ENCODE measurements at regions not wholly inside any gene's neighbourhood (a gene's known extent, or its start where the extent isn't known, plus 50 kb on each side); places are given as distances from the start of the nearest gene placed in this dataset.
A peak's percentile ranks its signal among the peaks of the same experiment; 100 is the strongest.

DNA sequence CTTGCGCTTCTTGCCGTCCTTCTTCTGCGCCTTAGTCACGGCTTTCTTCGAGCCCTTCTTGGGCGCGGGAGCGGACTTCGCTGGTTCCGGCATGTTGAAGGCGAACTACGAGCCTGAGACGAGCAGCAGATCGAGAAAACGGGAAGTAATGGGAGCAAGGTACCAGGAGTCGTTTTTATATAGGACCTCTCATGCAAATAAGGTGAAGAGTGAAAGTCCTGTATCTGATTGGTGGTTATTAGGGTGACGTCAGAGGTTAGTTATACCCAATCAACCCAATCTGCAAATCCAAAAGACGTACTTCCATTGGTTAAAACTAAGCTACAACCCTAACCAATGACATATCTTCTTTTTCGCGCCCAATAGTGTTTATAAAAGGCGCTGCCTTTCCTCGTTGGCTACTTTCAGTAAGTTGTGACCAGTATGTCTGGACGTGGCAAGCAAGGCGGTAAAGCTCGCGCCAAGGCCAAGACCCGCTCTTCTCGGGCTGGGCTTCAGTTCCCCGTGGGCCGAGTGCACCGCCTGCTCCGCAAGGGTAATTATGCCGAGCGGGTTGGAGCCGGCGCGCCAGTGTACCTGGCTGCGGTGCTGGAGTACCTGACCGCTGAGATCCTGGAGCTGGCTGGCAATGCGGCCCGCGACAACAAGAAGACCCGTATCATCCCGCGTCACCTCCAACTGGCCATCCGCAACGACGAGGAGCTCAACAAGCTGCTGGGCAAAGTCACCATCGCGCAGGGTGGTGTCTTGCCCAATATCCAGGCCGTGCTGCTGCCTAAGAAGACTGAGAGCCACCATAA is 100.6 kb upstream of the PRSS16 start (continued):
- TF ChIP-seq, protein P1, sequence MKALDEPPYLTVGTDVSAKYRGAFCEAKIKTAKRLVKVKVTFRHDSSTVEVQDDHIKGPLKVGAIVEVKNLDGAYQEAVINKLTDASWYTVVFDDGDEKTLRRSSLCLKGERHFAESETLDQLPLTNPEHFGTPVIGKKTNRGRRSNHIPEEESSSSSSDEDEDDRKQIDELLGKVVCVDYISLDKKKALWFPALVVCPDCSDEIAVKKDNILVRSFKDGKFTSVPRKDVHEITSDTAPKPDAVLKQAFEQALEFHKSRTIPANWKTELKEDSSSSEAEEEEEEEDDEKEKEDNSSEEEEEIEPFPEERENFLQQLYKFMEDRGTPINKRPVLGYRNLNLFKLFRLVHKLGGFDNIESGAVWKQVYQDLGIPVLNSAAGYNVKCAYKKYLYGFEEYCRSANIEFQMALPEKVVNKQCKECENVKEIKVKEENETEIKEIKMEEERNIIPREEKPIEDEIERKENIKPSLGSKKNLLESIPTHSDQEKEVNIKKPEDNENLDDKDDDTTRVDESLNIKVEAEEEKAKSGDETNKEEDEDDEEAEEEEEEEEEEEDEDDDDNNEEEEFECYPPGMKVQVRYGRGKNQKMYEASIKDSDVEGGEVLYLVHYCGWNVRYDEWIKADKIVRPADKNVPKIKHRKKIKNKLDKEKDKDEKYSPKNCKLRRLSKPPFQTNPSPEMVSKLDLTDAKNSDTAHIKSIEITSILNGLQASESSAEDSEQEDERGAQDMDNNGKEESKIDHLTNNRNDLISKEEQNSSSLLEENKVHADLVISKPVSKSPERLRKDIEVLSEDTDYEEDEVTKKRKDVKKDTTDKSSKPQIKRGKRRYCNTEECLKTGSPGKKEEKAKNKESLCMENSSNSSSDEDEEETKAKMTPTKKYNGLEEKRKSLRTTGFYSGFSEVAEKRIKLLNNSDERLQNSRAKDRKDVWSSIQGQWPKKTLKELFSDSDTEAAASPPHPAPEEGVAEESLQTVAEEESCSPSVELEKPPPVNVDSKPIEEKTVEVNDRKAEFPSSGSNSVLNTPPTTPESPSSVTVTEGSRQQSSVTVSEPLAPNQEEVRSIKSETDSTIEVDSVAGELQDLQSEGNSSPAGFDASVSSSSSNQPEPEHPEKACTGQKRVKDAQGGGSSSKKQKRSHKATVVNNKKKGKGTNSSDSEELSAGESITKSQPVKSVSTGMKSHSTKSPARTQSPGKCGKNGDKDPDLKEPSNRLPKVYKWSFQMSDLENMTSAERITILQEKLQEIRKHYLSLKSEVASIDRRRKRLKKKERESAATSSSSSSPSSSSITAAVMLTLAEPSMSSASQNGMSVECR (CRISPR knock-in tag; IDR thresholded peaks at IDR 0.05; ENCODE audit: borderline replicate concordance), result peak; percentile 71; the same call in 1 of the 2 replicates
- TF ChIP-seq CREM (CRISPR knock-in tag; IDR thresholded peaks at IDR 0.05), result peak; percentile 62; the same call in 1 of the 2 replicates
- TF ChIP-seq ELF4 (CRISPR knock-in tag; IDR thresholded peaks at IDR 0.05; ENCODE audit: low read depth), result no peak
- peak; percentile 82; the same call in 1 of the 2 replicates for TF ChIP-seq AFF4 (CRISPR knock-in tag; IDR thresholded peaks at IDR 0.05; ENCODE audit: borderline replicate concordance)
- TF ChIP-seq, protein P2, sequence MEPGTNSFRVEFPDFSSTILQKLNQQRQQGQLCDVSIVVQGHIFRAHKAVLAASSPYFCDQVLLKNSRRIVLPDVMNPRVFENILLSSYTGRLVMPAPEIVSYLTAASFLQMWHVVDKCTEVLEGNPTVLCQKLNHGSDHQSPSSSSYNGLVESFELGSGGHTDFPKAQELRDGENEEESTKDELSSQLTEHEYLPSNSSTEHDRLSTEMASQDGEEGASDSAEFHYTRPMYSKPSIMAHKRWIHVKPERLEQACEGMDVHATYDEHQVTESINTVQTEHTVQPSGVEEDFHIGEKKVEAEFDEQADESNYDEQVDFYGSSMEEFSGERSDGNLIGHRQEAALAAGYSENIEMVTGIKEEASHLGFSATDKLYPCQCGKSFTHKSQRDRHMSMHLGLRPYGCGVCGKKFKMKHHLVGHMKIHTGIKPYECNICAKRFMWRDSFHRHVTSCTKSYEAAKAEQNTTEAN (CRISPR knock-in tag; IDR thresholded peaks at IDR 0.05), result peak; percentile 78; the same call in 1 of the 2 replicates
- peak; percentile 90 for TF ChIP-seq CREB1 (CRISPR knock-in tag; IDR thresholded peaks at IDR 0.05)
- TF ChIP-seq FOXP1 (CRISPR knock-in tag; IDR thresholded peaks at IDR 0.05; ENCODE audit: borderline replicate concordance), result peak; percentile 86
- TF ChIP-seq JAZF1 (CRISPR knock-in tag; IDR thresholded peaks at IDR 0.05), result no peak
- TF ChIP-seq E2F5 (CRISPR knock-in tag; IDR thresholded peaks at IDR 0.05), result peak; percentile 64; the same call in 1 of the 2 replicates
- TF ChIP-seq, protein P3, sequence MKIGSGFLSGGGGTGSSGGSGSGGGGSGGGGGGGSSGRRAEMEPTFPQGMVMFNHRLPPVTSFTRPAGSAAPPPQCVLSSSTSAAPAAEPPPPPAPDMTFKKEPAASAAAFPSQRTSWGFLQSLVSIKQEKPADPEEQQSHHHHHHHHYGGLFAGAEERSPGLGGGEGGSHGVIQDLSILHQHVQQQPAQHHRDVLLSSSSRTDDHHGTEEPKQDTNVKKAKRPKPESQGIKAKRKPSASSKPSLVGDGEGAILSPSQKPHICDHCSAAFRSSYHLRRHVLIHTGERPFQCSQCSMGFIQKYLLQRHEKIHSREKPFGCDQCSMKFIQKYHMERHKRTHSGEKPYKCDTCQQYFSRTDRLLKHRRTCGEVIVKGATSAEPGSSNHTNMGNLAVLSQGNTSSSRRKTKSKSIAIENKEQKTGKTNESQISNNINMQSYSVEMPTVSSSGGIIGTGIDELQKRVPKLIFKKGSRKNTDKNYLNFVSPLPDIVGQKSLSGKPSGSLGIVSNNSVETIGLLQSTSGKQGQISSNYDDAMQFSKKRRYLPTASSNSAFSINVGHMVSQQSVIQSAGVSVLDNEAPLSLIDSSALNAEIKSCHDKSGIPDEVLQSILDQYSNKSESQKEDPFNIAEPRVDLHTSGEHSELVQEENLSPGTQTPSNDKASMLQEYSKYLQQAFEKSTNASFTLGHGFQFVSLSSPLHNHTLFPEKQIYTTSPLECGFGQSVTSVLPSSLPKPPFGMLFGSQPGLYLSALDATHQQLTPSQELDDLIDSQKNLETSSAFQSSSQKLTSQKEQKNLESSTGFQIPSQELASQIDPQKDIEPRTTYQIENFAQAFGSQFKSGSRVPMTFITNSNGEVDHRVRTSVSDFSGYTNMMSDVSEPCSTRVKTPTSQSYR (CRISPR knock-in tag; IDR thresholded peaks at IDR 0.05), result peak; percentile 67; the same call in 1 of the 2 replicates
- peak; percentile 79; the same call in 1 of the 2 replicates for TF ChIP-seq ZNF425 (CRISPR knock-in tag; conservative IDR thresholded peaks at IDR 0.05)
- TF ChIP-seq, protein P4, sequence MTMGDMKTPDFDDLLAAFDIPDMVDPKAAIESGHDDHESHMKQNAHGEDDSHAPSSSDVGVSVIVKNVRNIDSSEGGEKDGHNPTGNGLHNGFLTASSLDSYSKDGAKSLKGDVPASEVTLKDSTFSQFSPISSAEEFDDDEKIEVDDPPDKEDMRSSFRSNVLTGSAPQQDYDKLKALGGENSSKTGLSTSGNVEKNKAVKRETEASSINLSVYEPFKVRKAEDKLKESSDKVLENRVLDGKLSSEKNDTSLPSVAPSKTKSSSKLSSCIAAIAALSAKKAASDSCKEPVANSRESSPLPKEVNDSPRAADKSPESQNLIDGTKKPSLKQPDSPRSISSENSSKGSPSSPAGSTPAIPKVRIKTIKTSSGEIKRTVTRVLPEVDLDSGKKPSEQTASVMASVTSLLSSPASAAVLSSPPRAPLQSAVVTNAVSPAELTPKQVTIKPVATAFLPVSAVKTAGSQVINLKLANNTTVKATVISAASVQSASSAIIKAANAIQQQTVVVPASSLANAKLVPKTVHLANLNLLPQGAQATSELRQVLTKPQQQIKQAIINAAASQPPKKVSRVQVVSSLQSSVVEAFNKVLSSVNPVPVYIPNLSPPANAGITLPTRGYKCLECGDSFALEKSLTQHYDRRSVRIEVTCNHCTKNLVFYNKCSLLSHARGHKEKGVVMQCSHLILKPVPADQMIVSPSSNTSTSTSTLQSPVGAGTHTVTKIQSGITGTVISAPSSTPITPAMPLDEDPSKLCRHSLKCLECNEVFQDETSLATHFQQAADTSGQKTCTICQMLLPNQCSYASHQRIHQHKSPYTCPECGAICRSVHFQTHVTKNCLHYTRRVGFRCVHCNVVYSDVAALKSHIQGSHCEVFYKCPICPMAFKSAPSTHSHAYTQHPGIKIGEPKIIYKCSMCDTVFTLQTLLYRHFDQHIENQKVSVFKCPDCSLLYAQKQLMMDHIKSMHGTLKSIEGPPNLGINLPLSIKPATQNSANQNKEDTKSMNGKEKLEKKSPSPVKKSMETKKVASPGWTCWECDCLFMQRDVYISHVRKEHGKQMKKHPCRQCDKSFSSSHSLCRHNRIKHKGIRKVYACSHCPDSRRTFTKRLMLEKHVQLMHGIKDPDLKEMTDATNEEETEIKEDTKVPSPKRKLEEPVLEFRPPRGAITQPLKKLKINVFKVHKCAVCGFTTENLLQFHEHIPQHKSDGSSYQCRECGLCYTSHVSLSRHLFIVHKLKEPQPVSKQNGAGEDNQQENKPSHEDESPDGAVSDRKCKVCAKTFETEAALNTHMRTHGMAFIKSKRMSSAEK (CRISPR knock-in tag; IDR thresholded peaks at IDR 0.05; ENCODE audit: borderline replicate concordance), result peak; percentile 70
- TF ChIP-seq TEAD1 (CRISPR knock-in tag; IDR thresholded peaks at IDR 0.05), result peak; percentile 85
- TF ChIP-seq EMX1 (CRISPR knock-in tag; IDR thresholded peaks at IDR 0.05), result peak; percentile 20; the same call in 1 of the 2 replicates
- no peak; the same call in 1 of the 2 replicates for TF ChIP-seq KAT7 (CRISPR knock-in tag; IDR thresholded peaks at IDR 0.05; ENCODE audit: borderline replicate concordance)

All from WTC11 (cell line).